ENCODE measurements at regions not wholly inside any gene's neighbourhood (a gene's known extent, or its start where the extent isn't known, plus 50 kb on each side); places are given as distances from the start of the nearest gene placed in this dataset.

DNA sequence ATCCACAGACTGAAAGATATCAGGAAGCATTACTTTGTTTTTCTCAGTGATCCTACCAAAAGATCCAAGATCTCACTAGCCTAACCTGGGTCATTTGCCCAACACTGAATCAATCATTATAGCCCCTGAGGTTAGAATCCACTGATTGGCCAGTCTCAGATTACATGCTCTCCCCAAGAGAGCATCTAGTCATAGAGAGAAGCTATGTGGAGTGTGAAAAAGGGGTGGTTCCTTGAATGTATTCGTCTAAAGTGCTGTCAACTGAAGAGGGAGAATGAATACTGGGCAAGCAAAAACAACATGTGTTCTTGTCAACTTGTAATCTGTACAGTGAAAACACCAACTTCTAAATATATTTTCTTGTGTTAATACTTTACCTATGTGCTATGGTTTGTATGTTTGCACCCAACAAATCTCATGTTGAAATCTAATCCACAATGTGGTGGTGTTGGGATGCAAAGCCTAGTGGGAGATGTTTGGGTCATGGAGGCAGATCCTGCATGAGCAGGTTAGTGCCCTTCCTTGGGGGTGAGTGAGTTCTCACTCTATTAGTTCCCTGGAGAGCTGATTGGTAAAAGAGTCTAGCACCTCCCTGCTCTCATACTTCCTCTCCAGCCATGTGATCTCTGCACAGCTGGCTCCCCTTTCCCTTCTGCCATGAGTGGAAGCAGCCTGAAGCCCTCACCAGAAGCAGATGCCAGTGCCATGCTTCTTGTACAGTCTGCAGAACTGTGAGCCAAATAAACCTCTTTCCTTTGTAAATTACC lies 60.3 kb upstream of the PJA2 start:
- Histone ChIP-seq H3K27ac (ENCODE audit: low read depth, low read length) (no peak overlapping the region), H3K36me3 (ENCODE audit: insufficient read depth, low read length) (no peaks in the 10 kb centered on the region), H3K79me2 (ENCODE audit: control insufficient read depth, insufficient read depth, low read length, unreplicated experiment) (no peaks in the 10 kb centered on the region), H3K4me3 (ENCODE audit: low read depth, low read length) (no peak overlapping the region), H2AFZ (ENCODE audit: low read length, unreplicated experiment) (no peak overlapping the region), H3K4me1 (ENCODE audit: control insufficient read depth, insufficient read depth, low read length, unreplicated experiment) (peaks cover 5% of the 10 kb centered on the region), H3K27me3 (ENCODE audit: insufficient read depth, low read length) (no peaks in the 10 kb centered on the region)

DNA sequence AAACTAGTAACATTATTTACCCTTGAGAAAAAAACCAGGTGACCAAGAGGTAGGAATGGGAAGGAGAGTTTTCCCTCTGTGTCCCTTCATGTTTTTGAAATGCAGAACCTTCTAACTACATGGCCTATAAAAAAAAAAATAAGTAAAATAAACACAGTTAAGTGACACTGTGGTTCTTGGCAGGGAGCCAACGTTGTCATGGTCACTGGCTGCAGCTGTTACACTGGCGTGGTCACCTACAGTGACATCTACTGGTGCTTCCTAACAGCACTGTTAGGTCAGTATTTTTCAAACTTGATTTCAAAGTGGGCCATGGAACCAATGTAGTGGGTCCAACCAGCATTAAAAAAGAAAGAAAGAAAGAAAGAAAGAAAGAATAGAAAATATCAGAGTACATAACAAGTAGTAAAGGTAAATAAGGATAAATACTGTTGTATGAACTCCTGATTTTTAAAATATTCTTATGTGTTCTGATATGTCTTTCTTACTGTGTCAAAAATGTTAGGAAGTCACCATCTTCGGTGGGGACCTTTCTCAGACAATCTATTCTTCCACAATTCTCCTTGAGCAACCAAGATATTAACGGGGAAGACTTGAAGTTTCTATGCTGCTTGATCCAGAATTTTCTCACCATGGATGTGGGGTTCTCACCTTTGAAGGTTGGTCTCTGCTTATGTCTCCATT lies 59.1 kb upstream of the PJA2 start:
- Histone ChIP-seq H3K4me3 (ENCODE audit: low read depth, low read length) (no peak overlapping the region), H2AFZ (ENCODE audit: low read length, unreplicated experiment) (no peak overlapping the region), H3K27me3 (ENCODE audit: insufficient read depth, low read length) (no peaks in the 10 kb centered on the region), H3K36me3 (ENCODE audit: insufficient read depth, low read length) (no peaks in the 10 kb centered on the region), H3K4me1 (ENCODE audit: control insufficient read depth, insufficient read depth, low read length, unreplicated experiment) (peaks cover 5% of the 10 kb centered on the region), H3K27ac (ENCODE audit: low read depth, low read length) (no peak overlapping the region), H3K79me2 (ENCODE audit: control insufficient read depth, insufficient read depth, low read length, unreplicated experiment) (no peaks in the 10 kb centered on the region)

DNA sequence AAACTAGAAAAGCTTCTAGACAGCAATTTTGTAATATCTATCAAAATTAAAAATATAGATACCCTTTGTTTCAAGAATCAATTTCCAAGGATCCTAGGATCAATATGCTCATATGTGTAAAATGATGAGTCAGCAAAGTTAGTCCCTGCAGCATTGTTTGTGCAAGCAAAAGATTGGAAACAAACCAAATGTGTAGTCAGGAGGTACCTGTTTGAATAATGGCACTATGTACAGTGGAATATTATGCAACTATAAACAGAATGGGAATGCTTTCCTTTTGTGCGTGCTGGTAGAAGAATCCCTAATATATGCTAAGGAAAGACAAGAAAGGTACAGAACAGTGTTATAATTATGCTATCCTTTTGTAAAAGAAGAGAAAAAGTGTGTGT lies 58.5 kb upstream of the PJA2 start:
- H3K27ac ChIP-seq (ENCODE audit: low read depth, low read length), result no peak overlapping the region
- no peak overlapping the region for H2AFZ ChIP-seq (ENCODE audit: low read length, unreplicated experiment)
- peaks cover 5% of the 10 kb centered on the region for H3K4me1 ChIP-seq (ENCODE audit: control insufficient read depth, insufficient read depth, low read length, unreplicated experiment)
- H3K4me3 ChIP-seq (ENCODE audit: low read depth, low read length), result no peak overlapping the region
- no peaks in the 10 kb centered on the region for H3K79me2 ChIP-seq (ENCODE audit: control insufficient read depth, insufficient read depth, low read length, unreplicated experiment)
- H3K27me3 ChIP-seq (ENCODE audit: insufficient read depth, low read length), result no peaks in the 10 kb centered on the region
- H3K36me3 ChIP-seq (ENCODE audit: insufficient read depth, low read length), result no peaks in the 10 kb centered on the region

DNA sequence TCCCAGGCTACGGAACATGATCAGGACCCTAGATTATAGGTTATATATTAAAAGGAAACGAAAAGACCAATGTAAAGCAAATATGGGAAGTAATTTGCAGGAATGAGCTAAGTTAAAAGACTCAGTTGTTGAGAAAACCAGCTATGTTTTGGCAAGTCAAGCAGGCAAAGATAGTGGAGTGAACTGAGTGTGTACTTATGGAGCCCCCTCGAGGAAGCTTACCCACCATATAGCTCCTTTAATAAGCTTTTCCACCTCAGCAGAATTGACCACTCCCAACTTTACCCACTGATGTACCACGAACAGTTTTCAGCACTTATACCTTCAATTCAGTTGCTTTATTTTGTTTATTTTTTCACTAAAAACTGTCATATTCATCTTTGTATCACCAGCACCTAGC lies 57.3 kb upstream of the PJA2 start:
- H3K4me1 ChIP-seq (ENCODE audit: control insufficient read depth, insufficient read depth, low read length, unreplicated experiment), result peaks cover 5% of the 10 kb centered on the region
- H2AFZ ChIP-seq (ENCODE audit: low read length, unreplicated experiment), result no peak overlapping the region
- no peak overlapping the region for H3K4me3 ChIP-seq (ENCODE audit: low read depth, low read length)
- H3K79me2 ChIP-seq (ENCODE audit: control insufficient read depth, insufficient read depth, low read length, unreplicated experiment), result no peaks in the 10 kb centered on the region
- no peak overlapping the region for H3K27ac ChIP-seq (ENCODE audit: low read depth, low read length)
- no peaks in the 10 kb centered on the region for H3K36me3 ChIP-seq (ENCODE audit: insufficient read depth, low read length)
- H3K27me3 ChIP-seq (ENCODE audit: insufficient read depth, low read length), result no peaks in the 10 kb centered on the region

Measured in ACC112 (cell line).